PFSK-1 (cell line): ENCODE measurements at regions not wholly inside any gene's neighbourhood (a gene's known extent, or its start where the extent isn't known, plus 50 kb on each side); places are given as distances from the start of the nearest gene placed in this dataset.

Experiments
- FOXP2 ChIP-seq: optimal IDR thresholded peaks from 2 replicates; pipeline ENCODE3; 2011; ENCODE audit warnings: borderline replicate concordance, control low read depth, inconsistent platforms; ENCODE audit not compliant: insufficient read depth; ENCODE audit errors: extremely low read length, extremely low read depth
- POLR2AphosphoS5 ChIP-seq: IDR thresholded peaks from 2 replicates; pipeline ENCODE4 v1.6.1; 2012; ENCODE audit warnings: low read depth, mild to moderate bottlenecking, control low read depth, low read length, moderate library complexity
- REST ChIP-seq, 2 experiments: IDR thresholded peaks; 2 replicates each; pipeline versions ENCODE4 v1.6.1 to v1.8.0; 2011 to 2012; ENCODE audit warnings: low read depth in 2 of 2, low read length in 2 of 2, control low read depth in 1 of 2, inconsistent platforms in 1 of 2, mild to moderate bottlenecking in 1 of 2, moderate library complexity in 1 of 2; ENCODE audit not compliant: insufficient read depth in 1 of 2
- SIN3A ChIP-seq: IDR thresholded peaks from 2 replicates; pipeline ENCODE4 v1.6.1; 2012; ENCODE audit warnings: mild to moderate bottlenecking, low read length, moderate library complexity, borderline replicate concordance; ENCODE audit not compliant: insufficient read depth
- TAF1 ChIP-seq: IDR thresholded peaks from 2 replicates; pipeline ENCODE4 v1.6.1; 2012; ENCODE audit warnings: low read length, control low read depth, borderline replicate concordance; ENCODE audit not compliant: insufficient read depth

GRCh38 chr21:25387665-25388064 lies 219.6 kb downstream of the MRPL39 start:
- no peak for TF ChIP-seq FOXP2

GRCh38 chr21:25385911-25386474 lies 221.3 kb downstream of the MRPL39 start:
- TF ChIP-seq TAF1: no peak

- TF ChIP-seq TAF1 (no peak), SIN3A (no peak), REST (IDR thresholded peaks at IDR 0.05; ENCODE audit: insufficient read depth in 1 of 2, low read depth in 2 of 2, low read length in 2 of 2) (no peak), FOXP2 (no peak), POLR2AphosphoS5 (no peak)
These were observed 221.9 kb downstream of the MRPL39 start for GRCh38 chr21:25385341-25385740.

GRCh38 chr21:25384782-25385181 lies 222.5 kb downstream of the MRPL39 start:
- no peak for TF ChIP-seq SIN3A

- TF ChIP-seq FOXP2 (no peak), REST (IDR thresholded peaks at IDR 0.05; ENCODE audit: insufficient read depth in 1 of 2, low read depth in 2 of 2, low read length in 2 of 2) (no peak), POLR2AphosphoS5 (no peak), TAF1 (no peak), SIN3A (no peak)
These were observed 223.7 kb downstream of the MRPL39 start for GRCh38 chr21:25383545-25383944.

GRCh38 chr21:25381936-25382452 lies 225.3 kb downstream of the MRPL39 start:
- no peak for TF ChIP-seq FOXP2
- no peak for TF ChIP-seq TAF1
- no peak for TF ChIP-seq REST (IDR thresholded peaks at IDR 0.05; ENCODE audit: insufficient read depth in 1 of 2, low read depth in 2 of 2, low read length in 2 of 2)
- TF ChIP-seq SIN3A: no peak
- no peak for TF ChIP-seq POLR2AphosphoS5

GRCh38 chr21:25375675-25376074 lies 231.6 kb downstream of the MRPL39 start:
- TF ChIP-seq SIN3A: no peak
- no peak for TF ChIP-seq TAF1
- TF ChIP-seq FOXP2: no peak
- no peak for TF ChIP-seq POLR2AphosphoS5
- no peak for TF ChIP-seq REST (IDR thresholded peaks at IDR 0.05; ENCODE audit: insufficient read depth in 1 of 2, low read depth in 2 of 2, low read length in 2 of 2)
